Vagina (tissue), 2 donors: ENCODE measurements at regions not wholly inside any gene's neighbourhood (a gene's known extent, or its start where the extent isn't known, plus 50 kb on each side); places are given as distances from the start of the nearest gene placed in this dataset.

Experiments used
- POLR2AphosphoS5 ChIP-seq, 2 donors: sonication (generic); formaldehyde crosslinking; IDR thresholded peaks; one replicate each; pipeline ENCODE4 v1.9.0; 2017; ENCODE audit warnings: antibody characterized with exemption in 2 of 2, mild to moderate bottlenecking in 2 of 2, low read depth in 1 of 2; ENCODE audit not compliant: insufficient read depth in 1 of 2
- TF ChIP-seq, protein P1 (sequence below), 3 experiments: fragments of 450-650 bp in 2 of 3; fragments of 200-600 bp in 1 of 3; sonication (generic) in 1 of 3; IDR thresholded peaks; one replicate each; pipeline ENCODE4 v1.5.1; 2017 to 2019; ENCODE audit warnings: antibody characterized with exemption in 3 of 3, mild to moderate bottlenecking in 2 of 3, moderate library complexity in 2 of 3

- TF ChIP-seq, protein P1, sequence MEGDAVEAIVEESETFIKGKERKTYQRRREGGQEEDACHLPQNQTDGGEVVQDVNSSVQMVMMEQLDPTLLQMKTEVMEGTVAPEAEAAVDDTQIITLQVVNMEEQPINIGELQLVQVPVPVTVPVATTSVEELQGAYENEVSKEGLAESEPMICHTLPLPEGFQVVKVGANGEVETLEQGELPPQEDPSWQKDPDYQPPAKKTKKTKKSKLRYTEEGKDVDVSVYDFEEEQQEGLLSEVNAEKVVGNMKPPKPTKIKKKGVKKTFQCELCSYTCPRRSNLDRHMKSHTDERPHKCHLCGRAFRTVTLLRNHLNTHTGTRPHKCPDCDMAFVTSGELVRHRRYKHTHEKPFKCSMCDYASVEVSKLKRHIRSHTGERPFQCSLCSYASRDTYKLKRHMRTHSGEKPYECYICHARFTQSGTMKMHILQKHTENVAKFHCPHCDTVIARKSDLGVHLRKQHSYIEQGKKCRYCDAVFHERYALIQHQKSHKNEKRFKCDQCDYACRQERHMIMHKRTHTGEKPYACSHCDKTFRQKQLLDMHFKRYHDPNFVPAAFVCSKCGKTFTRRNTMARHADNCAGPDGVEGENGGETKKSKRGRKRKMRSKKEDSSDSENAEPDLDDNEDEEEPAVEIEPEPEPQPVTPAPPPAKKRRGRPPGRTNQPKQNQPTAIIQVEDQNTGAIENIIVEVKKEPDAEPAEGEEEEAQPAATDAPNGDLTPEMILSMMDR (IDR thresholded peaks at IDR 0.05): no peak
- no peak for TF ChIP-seq POLR2AphosphoS5 (IDR thresholded peaks at IDR 0.05; ENCODE audit: insufficient read depth in 1 of 2, low read depth in 1 of 2)
These were observed 87.1 kb upstream of the PAXBP1 start for GRCh38 chr21:32858628-32859027.
